T follicular helper cell (primary cell): ENCODE measurements at regions not wholly inside any gene's neighbourhood (a gene's known extent, or its start where the extent isn't known, plus 50 kb on each side); places are given as distances from the start of the nearest gene placed in this dataset.

Experiments used
- DNase-seq: peaks from one replicate; pipeline ENCODE4 v3.0.0-alpha.2; 2020; ENCODE audit warnings: low read depth

GRCh38 chr10:88129013-88129412, 265.6 kb downstream of the PTEN start:
- DNase-seq, result no peak

GRCh38 chr10:88130912-88131311, 267.5 kb downstream of the PTEN start:
- DNase-seq, result no peak

GRCh38 chr10:88131511-88132139, 268.2 kb downstream of the PTEN start:
- DNase-seq, result no peak

- DNase-seq, result no peak
These were observed 273.3 kb downstream of the PTEN start for GRCh38 chr10:88136712-88137111.

GRCh38 chr10:88138319-88138848, 275.0 kb downstream of the PTEN start:
- DNase-seq, result no peak

GRCh38 chr10:88147000-88147798, 283.8 kb downstream of the PTEN start:
- no peak for DNase-seq

- DNase-seq, result no peak
These were observed 286.5 kb downstream of the PTEN start for GRCh38 chr10:88149906-88150305.

GRCh38 chr10:88150339-88150738, 286.9 kb downstream of the PTEN start:
- no peak for DNase-seq

- DNase-seq, result no peak
These were observed 289.3 kb downstream of the PTEN start for GRCh38 chr10:88152728-88153133.

- DNase-seq, result no peak
These were observed 291.3 kb downstream of the PTEN start for GRCh38 chr10:88154596-88155250.

- DNase-seq, result no peak
These were observed 292.9 kb downstream of the PTEN start for GRCh38 chr10:88156341-88156740.

- no peak for DNase-seq
These were observed 294.6 kb downstream of the PTEN start for GRCh38 chr10:88157981-88158465.

GRCh38 chr10:88158526-88159122, 295.2 kb downstream of the PTEN start:
- no peak for DNase-seq

- no peak for DNase-seq
These were observed 295.9 kb downstream of the PTEN start for GRCh38 chr10:88159127-88159829.

- DNase-seq, result no peak
These were observed 297.6 kb downstream of the PTEN start for GRCh38 chr10:88161070-88161469.

- no peak for DNase-seq
These were observed 298.3 kb downstream of the PTEN start for GRCh38 chr10:88161756-88162155.

- no peak for DNase-seq
These were observed 299.4 kb downstream of the PTEN start for GRCh38 chr10:88162852-88163251.

- no peak for DNase-seq
These were observed 300.1 kb downstream of the PTEN start for GRCh38 chr10:88163572-88163971.

- no peak for DNase-seq
These were observed 301.0 kb downstream of the PTEN start for GRCh38 chr10:88164471-88164870.

GRCh38 chr10:88165849-88166271, 302.4 kb downstream of the PTEN start:
- DNase-seq, result no peak
